Activated CD8-positive, alpha-beta T cell treated with anti-CD3 and anti-CD28 coated beads, Interleukin-2, amount 10 ng/mL, durations not matched to agents 7 days and 5 days (primary cell): ENCODE measurements at regions not wholly inside any gene's neighbourhood (a gene's known extent, or its start where the extent isn't known, plus 50 kb on each side); places are given as distances from the start of the nearest gene placed in this dataset.
"Not testable (repeated sequence)": the region's sequence is repeated elsewhere in the genome, so short reads cannot be mapped to it uniquely, and the experiment has no call there.

ENCODE experiments used
- ATAC-seq: fragments of 150-1000 bp; cut with Tn5 transposase; one replicate; pipeline ENCODE4 v1.10.0; 2021; ENCODE audit warnings: moderate library complexity
- CTCF ChIA-PET: fragments of 350-600 bp; sonication (Branson Sonifier 250); formaldehyde crosslinking; loops from one replicate; lab custom pipeline; 2021; ENCODE audit warnings: antibody characterized with exemption; lab: Charles Lee
- POLR2A ChIA-PET: fragments of 350-600 bp; sonication (Branson Sonifier 250); formaldehyde crosslinking; loops from one replicate; lab custom pipeline; 2021; ENCODE audit warnings: antibody characterized with exemption; lab: Charles Lee
- DNase-seq: peaks from one replicate; pipeline ENCODE4 v3.0.0-alpha.2; 2020
- H3K27ac Mint-ChIP-seq: one replicate; pipeline ENCODE4 v1.8.0; 2021; ENCODE audit warnings: mild to moderate bottlenecking, mixed read lengths
- H3K27me3 Mint-ChIP-seq: one replicate; pipeline ENCODE4 v1.8.0; 2021; ENCODE audit warnings: low read depth, mixed read lengths
- H3K36me3 Mint-ChIP-seq: one replicate; pipeline ENCODE4 v1.8.0; 2021; ENCODE audit warnings: low read depth, mixed read lengths
- H3K4me1 Mint-ChIP-seq: one replicate; pipeline ENCODE4 v1.8.0; 2021; ENCODE audit warnings: low read depth, mixed read lengths
- H3K4me3 Mint-ChIP-seq: one replicate; pipeline ENCODE4 v1.8.0; 2021; ENCODE audit warnings: mild to moderate bottlenecking, mixed read lengths
- H3K9me3 Mint-ChIP-seq: one replicate; pipeline ENCODE4 v1.8.0; 2022; ENCODE audit warnings: mixed read lengths; ENCODE audit not compliant: insufficient read depth

DNA sequence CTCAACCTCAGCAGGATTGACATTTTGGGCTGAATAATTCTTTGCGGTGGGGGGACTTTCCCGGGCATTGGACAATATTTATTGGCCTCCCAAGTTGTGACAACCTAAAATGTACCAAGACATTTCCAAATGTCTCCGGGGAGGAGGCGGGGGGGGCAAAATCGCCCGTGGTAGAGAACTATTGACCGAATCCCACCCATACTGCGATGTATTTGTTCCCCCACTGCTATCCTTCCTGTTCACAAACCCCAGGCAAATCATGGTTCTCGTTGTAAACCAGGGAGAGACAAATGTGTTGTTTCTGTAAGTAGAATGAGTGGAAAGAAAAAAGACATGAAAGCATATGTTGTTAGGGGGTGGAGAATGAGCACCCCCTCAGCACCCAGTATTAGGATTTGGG lies 141.9 kb downstream of the PSAT1 start:
- H3K4me3 Mint-ChIP-seq = no peak overlapping the region
- no peak for ATAC-seq
- DNase-seq = no peak
- H3K4me1 Mint-ChIP-seq = peaks cover 7% of the 10 kb centered on the region
- H3K9me3 Mint-ChIP-seq = no peaks in the 10 kb centered on the region
- no peaks in the 10 kb centered on the region for H3K36me3 Mint-ChIP-seq
- POLR2A ChIA-PET = no interaction called here
- peaks cover 4% of the 10 kb centered on the region for H3K27me3 Mint-ChIP-seq
- CTCF ChIA-PET = interaction anchor here (0.9 to 1.8 kb wide), 8 partner anchors 8 to 131 kb away, joined by 3 to 13 read pairs (median 4); no protein-coding TSS in a partner anchor
- H3K27ac Mint-ChIP-seq = no peak overlapping the region

DNA sequence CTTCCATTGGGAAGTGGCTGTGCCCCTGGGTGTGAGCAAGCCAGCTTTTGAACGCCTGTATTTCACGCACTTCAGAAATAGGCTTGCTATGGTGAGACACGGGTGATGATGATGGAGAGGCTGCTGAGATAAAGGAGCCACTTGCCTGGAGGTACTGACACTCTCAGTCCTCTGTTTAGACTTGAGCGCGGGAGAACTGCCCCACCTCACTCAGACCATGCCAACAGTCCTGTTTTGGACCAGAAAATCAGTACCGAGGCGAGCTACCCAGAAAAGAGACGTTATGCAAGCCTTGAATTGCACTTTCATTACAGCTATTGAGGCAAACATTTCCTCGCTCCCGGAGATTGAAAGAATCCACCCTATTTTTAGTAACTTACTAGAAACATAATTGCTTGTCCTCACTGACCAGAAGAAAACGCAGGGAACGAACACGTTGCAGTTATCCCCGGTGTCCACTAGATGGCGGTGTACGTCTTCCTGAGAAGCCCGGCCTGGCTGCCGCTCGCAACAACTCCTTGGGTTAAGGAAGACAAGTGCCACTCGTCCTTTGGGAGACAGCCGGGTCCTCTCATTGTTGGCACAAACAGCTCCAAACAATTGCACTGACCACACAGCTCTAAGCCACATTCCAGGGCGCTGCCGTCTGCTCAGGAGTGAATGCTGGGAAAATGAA lies 142.4 kb downstream of the PSAT1 start:
- no peaks in the 10 kb centered on the region for H3K9me3 Mint-ChIP-seq
- CTCF ChIA-PET = interaction anchor here (0.7 to 1.8 kb wide), 13 partner anchors 9 to 372 kb away, joined by 3 to 13 read pairs (median 4); no protein-coding TSS in a partner anchor
- peak; percentile 79 for ATAC-seq

DNA sequence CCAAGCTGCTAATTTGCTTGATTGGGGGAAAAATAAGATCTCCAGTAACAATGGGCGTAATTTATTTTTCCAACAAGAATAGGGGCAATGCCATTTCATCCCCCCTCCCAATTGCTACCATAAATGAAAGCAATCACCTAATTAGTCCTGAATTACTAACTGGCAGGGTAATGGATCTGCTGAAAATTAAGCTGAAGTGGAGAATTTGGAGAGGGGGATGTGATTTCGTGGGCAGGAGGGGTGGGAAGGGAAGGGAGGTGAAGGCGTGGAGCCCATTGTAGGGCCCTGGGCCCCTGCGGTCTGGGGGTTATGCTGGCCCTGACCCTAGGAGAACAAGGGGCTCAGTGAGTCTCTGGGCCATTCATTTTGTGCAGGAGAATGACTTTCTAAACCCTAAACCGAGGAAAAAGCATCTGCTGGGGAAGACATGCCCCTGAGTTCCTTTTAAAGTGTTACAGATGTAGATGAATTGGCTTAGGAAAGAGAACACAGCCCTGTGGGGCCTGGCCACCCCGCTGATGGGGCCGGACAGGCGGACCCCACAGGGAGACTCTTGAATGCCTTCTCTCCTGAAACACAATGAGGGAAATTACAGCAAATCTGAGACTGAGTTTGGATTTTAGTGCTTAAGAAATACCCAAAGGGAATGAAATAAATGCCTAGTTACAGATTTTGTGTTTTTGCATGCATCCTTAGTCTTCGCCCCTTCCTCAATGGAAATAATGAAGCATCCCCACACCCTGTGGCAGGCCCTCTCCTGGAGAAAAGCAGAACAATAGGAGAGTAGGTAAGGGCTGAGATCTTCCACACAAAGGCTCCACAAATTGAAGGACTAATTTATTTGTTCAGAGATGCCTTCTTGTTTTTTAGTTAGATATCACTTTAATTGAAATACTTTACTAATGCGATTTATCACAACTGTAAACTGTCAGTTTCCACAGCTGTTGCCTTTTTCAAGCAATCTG lies 143.2 kb downstream of the PSAT1 start:
- Mint-ChIP-seq H3K9me3 (no peaks in the 10 kb centered on the region), H3K4me1 (peaks cover 7% of the 10 kb centered on the region), H3K4me3 (no peak overlapping the region), H3K36me3 (no peaks in the 10 kb centered on the region), H3K27ac (no peak overlapping the region), H3K27me3 (peaks cover 4% of the 10 kb centered on the region)
- CTCF ChIA-PET = interaction anchor here (0.7 to 1.8 kb wide), 11 partner anchors 8 to 372 kb away, joined by 3 to 13 read pairs (median 4); no protein-coding TSS in a partner anchor
- ATAC-seq (no peak), DNase-seq (no peak)
- POLR2A ChIA-PET = interaction anchor here (0.5 kb wide), 1 partner anchor 31 kb away, joined by 3 read pairs; no protein-coding TSS in a partner anchor

More for the DNA sequence above, 142.4 kb downstream of the PSAT1 start:
- Mint-ChIP-seq H3K36me3 (no peaks in the 10 kb centered on the region), H3K27me3 (peaks cover 4% of the 10 kb centered on the region), H3K4me1 (peaks cover 7% of the 10 kb centered on the region), H3K27ac (no peak overlapping the region), H3K4me3 (no peak overlapping the region)
- peak; percentile 79 for DNase-seq
- POLR2A ChIA-PET = interaction anchor here (0.5 kb wide), 1 partner anchor 32 kb away, joined by 3 read pairs; no protein-coding TSS in a partner anchor

DNA sequence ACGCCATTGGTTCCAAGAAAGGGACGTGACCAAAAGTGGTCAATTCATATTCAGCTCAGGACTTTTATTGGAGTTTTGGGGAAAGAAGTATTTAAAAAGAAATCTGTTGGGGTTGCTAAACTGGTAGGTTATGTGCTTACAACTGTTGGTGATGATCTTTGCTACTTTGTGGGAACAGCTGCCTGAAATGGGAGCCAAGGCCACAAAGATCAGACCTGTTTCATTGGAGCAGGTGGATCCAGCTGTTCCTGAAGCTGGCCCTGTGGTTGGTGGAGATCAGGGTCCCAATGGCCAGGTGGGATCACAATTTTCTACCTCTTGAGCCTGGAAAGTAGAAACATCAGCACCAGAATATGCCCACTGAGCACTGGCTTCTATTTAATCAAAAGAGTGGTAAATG lies 144.5 kb downstream of the PSAT1 start:
- ATAC-seq (no peak), DNase-seq (no peak)
- Mint-ChIP-seq H3K27ac (no peak overlapping the region), H3K9me3 (no peaks in the 10 kb centered on the region), H3K27me3 (peaks cover 4% of the 10 kb centered on the region), H3K4me3 (no peak overlapping the region), H3K4me1 (peaks cover 7% of the 10 kb centered on the region), H3K36me3 (no peaks in the 10 kb centered on the region)
- ChIA-PET POLR2A (no interaction called here), CTCF (no interaction called here)

DNA sequence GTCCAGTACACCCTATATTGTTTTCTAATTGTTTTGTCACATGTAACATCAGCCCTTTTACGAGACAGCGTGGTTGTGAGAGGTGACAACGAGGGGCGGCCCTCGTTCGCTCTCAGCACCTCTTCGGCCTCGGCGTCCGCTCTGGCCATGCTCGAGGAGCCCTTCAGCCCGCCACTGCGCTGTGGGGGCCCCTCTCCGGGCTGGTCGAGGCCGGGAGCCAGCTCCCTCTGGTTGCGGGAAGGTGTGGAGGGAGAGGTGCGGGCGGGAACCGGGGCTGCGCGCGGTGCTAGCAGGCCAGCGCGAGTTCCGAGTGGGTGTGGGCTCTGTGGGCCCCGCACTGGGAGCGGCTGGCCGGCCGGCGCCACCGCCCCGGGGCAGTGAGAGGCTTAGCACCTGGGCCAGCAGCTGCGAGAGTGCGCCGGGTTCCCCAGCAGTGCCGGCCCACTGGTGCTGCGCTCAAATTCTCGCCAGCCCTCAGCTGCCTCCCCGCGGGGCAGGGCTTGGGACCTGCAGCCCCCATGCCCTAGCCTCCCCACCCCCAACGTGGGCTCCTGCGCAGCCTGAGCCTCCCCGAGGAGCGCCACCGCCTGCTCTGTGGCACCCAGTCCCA lies 145.0 kb downstream of the PSAT1 start:
- no peak for DNase-seq
- ATAC-seq = no peak
- no peak overlapping the region for H3K4me3 Mint-ChIP-seq
- CTCF ChIA-PET = no interaction called here
- POLR2A ChIA-PET = no interaction called here
- peaks cover 7% of the 10 kb centered on the region for H3K4me1 Mint-ChIP-seq
- H3K9me3 Mint-ChIP-seq = peaks cover under 1% of the 10 kb centered on the region
- peaks cover 4% of the 10 kb centered on the region for H3K27me3 Mint-ChIP-seq
- H3K36me3 Mint-ChIP-seq = no peaks in the 10 kb centered on the region
- H3K27ac Mint-ChIP-seq = no peak overlapping the region

DNA sequence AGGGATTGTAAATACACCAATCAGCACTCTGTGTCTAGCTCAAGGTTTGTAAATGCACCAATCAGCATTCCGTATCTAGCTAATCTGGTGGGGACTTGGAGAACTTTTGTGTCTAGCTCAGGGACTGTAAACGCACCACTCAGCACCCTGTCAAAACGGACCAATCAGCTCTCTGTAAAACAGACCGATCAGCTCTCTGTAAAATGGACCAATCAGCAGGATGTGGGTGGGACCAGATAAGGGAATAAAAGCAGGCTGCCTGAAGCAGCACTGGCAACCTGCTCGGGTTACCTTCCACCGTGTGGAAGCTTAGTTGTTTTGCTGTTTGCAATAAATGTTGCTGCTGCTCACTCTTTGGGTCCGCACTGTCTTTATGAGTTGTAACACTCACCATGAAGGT lies 145.7 kb downstream of the PSAT1 start:
- DNase-seq, ATAC-seq, H3K27ac Mint-ChIP-seq, H3K4me3 Mint-ChIP-seq, H3K9me3 Mint-ChIP-seq, CTCF ChIA-PET, H3K36me3 Mint-ChIP-seq, POLR2A ChIA-PET, H3K4me1 Mint-ChIP-seq, H3K27me3 Mint-ChIP-seq: not testable (repeated sequence)

DNA sequence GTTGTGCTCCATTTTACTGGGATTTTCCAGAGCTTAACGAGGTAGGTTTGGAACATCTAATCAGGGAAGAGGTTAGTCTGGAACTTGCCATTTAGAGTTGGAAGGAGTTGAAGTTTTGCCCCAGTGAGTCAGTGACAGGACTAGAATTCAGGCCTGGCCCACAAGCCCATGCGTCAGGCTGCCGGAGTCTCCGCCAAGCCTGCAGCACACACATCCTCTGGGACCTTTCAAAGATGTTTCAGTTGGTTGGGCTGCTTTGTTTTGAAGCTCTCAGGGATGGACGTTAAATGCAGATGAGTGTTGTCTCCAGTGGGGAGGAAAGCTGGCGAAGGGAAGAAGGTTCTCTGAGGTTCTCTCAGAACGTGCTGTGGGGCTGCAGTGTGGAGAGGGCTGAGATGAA lies 147.0 kb downstream of the PSAT1 start:
- Mint-ChIP-seq H3K9me3 (peaks cover 3% of the 10 kb centered on the region), H3K27ac (no peak overlapping the region), H3K36me3 (no peaks in the 10 kb centered on the region), H3K4me1 (peaks cover 7% of the 10 kb centered on the region), H3K4me3 (no peak overlapping the region), H3K27me3 (no peaks in the 10 kb centered on the region)
- no peak for DNase-seq
- ChIA-PET CTCF (no interaction called here), POLR2A (no interaction called here)
- ATAC-seq = no peak

DNA sequence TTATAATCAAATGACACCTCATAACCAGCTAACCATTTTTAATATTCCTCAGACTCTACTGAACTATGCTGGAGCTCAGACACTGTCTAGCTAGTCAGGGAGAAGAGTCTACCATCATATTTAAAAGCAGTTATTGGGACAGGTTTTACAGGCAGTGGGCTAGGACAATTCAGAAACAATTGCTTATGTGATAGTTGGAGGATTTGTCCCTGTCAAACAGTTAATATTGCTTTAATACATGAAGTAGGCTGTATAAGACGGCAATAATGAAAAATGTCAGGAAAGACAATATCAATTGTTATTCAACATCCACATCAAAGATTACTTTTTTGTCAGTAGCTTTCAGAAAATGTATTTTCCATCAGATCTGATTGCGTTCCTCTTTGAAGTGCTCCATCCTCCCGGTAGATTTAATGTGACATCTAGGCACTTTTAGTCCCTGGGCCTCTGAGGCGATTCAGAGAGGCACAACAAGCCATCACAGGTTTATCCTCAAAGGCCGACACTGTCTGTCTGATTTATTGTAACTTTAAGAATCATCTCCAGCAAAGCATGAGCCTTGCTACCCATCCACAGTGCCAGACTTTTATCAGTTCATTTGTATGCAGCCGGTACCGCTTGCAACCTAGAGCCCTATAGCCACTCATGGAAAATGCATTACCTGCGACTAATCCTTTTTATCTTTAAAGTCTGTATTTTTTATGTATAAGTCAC lies 152.2 kb downstream of the PSAT1 start:
- CTCF ChIA-PET = interaction anchor here (2.0 kb wide), 1 partner anchor 10 kb away, joined by 13 read pairs; no protein-coding TSS in a partner anchor
- Mint-ChIP-seq H3K27me3 (no peaks in the 10 kb centered on the region), H3K36me3 (no peaks in the 10 kb centered on the region), H3K9me3 (peaks cover 3% of the 10 kb centered on the region), H3K4me3 (no peak overlapping the region), H3K27ac (no peak overlapping the region), H3K4me1 (no peaks in the 10 kb centered on the region)
- DNase-seq (no peak), ATAC-seq (no peak)
- POLR2A ChIA-PET = no interaction called here

DNA sequence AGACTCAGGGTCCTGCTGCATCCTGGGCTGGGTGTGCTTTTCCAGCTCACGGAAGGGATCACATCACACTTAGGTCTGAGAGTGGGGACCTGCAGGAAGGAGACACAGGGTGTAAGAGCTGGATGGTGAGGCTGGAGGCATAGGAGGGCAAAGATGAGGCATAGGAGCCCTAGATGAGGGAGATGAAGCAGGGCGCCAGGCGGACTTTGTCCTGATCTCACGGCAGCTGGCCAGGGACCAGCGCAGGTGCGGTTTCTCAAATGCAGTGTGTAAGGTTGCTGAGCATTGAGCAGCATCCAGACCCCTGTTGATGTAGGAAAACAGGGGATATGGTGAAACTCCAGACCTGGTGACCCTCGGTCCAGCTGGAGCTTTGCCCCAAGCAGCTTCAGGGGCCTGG lies 156.5 kb downstream of the PSAT1 start:
- H3K27ac Mint-ChIP-seq = no peak overlapping the region
- ChIA-PET POLR2A (no interaction called here), CTCF (no interaction called here)
- H3K4me3 Mint-ChIP-seq = no peak overlapping the region
- DNase-seq = no peak
- H3K27me3 Mint-ChIP-seq = no peaks in the 10 kb centered on the region
- ATAC-seq = no peak
- no peaks in the 10 kb centered on the region for H3K36me3 Mint-ChIP-seq
- no peaks in the 10 kb centered on the region for H3K4me1 Mint-ChIP-seq
- H3K9me3 Mint-ChIP-seq = no peaks in the 10 kb centered on the region

DNA sequence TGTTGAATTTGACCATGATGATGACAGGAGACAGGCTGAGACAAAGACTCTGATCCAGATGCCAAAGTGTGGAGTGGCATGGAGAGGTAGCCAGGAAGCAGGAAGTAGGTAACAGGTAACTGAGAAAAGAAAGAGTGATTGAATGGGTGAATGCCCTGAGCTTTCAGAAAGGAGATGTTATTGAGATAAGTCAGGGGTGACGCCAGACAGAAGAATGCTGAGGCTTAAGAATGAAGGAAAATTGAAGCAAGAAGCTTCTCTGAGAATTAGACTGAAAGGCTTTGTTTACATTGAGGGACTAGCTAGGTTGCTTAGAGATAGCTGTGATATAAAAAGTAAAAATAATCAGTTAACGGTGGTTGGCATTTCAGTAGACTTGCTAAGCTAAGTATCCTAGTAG lies 165.7 kb downstream of the PSAT1 start:
- CTCF ChIA-PET = no interaction called here
- no peak overlapping the region for H3K4me3 Mint-ChIP-seq
- ATAC-seq = no peak

DNA sequence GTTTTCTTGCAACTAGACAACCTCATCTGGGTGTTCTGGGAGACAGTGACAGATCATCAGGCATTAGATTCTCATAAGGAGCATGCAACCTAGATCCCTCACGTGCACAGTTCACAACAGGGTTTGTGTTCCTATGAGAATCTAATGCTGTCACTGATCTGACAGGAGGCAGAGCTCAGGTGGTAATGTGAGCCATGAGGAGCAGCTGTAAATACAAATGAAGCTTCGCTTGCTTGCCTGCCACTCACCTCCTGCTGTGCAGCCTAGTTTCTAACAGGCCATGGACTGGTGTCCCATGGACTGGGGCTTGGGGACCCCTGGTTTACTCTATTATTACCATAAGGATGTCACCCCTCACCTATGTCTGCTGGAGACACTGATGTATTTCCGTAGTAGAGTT lies 166.8 kb downstream of the PSAT1 start:
- no peak for DNase-seq
- ATAC-seq = no peak
- ChIA-PET CTCF (no interaction called here), POLR2A (no interaction called here)
- H3K4me1 Mint-ChIP-seq = no peaks in the 10 kb centered on the region
- no peaks in the 10 kb centered on the region for H3K36me3 Mint-ChIP-seq
- no peaks in the 10 kb centered on the region for H3K9me3 Mint-ChIP-seq
- H3K27ac Mint-ChIP-seq = no peak overlapping the region
- no peak overlapping the region for H3K4me3 Mint-ChIP-seq
- peaks cover 5% of the 10 kb centered on the region for H3K27me3 Mint-ChIP-seq

More for the DNA sequence above, 165.7 kb downstream of the PSAT1 start:
- no peaks in the 10 kb centered on the region for H3K9me3 Mint-ChIP-seq
- POLR2A ChIA-PET = no interaction called here
- peaks cover 3% of the 10 kb centered on the region for H3K27me3 Mint-ChIP-seq
- no peaks in the 10 kb centered on the region for H3K4me1 Mint-ChIP-seq
- H3K36me3 Mint-ChIP-seq = no peaks in the 10 kb centered on the region
- DNase-seq = no peak
- no peak overlapping the region for H3K27ac Mint-ChIP-seq
